ENCODE measurements at regions not wholly inside any gene's neighbourhood (a gene's known extent, or its start where the extent isn't known, plus 50 kb on each side); places are given as distances from the start of the nearest gene placed in this dataset.
"Not testable (repeated sequence)": the region's sequence is repeated elsewhere in the genome, so short reads cannot be mapped to it uniquely, and the experiment has no call there.

DNA sequence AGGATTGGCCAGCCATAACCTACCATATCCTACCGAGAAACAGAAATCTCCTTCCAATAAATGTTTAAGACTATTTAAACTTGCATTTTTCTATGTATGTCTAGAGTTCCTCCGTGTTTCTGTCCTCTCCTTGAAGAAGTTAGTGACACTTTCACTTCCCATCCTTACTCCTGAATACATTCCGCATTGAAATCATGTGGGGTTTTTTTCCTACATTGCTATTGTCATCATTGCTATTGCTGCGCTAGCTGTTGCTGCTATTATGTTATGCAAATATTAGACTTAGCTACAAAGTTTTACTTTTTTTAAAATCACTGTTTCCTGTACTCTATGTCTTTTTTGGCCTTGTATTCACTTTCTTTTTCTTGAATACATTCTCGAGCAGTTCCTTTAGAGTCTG, 83.3 kb upstream of the NEK6 start:
- ATAC-seq (no peak), DNase-seq (ENCODE audit: low spot score) (no peak)
- ChIA-PET POLR2A (no interaction called here), CTCF (no interaction called here)
- Mint-ChIP-seq H3K27me3 (ENCODE audit: low read depth) (peaks cover 24% of the 10 kb centered on the region), H3K36me3 (no peaks in the 10 kb centered on the region), H3K9me3 (peaks cover 10% of the 10 kb centered on the region; the same call in 1 of the 2 replicates), H3K4me1 (no peaks in the 10 kb centered on the region), H3K27ac (no peak overlapping the region), H3K4me3 (no peak overlapping the region)
- TF ChIP-seq TEAD4 (CRISPR knock-in tag; IDR thresholded peaks at IDR 0.05) (no peak), EMX1 (CRISPR knock-in tag; IDR thresholded peaks at IDR 0.05) (no peak), ZNF317 (CRISPR knock-in tag; IDR thresholded peaks at IDR 0.05; ENCODE audit: borderline replicate concordance, low read depth) (no peak), ATF1 (CRISPR knock-in tag; IDR thresholded peaks at IDR 0.05) (no peak), JAZF1 (CRISPR knock-in tag; IDR thresholded peaks at IDR 0.05) (no peak), NFATC4 (CRISPR knock-in tag; IDR thresholded peaks at IDR 0.05) (no peak), MXD4 (CRISPR knock-in tag; IDR thresholded peaks at IDR 0.05; ENCODE audit: borderline replicate concordance) (no peak), ZNF263 (CRISPR knock-in tag; IDR thresholded peaks at IDR 0.05; ENCODE audit: low read depth) (no peak), ZNF138 (CRISPR knock-in tag; conservative IDR thresholded peaks at IDR 0.05) (no peak)
- TF ChIP-seq, protein P1, sequence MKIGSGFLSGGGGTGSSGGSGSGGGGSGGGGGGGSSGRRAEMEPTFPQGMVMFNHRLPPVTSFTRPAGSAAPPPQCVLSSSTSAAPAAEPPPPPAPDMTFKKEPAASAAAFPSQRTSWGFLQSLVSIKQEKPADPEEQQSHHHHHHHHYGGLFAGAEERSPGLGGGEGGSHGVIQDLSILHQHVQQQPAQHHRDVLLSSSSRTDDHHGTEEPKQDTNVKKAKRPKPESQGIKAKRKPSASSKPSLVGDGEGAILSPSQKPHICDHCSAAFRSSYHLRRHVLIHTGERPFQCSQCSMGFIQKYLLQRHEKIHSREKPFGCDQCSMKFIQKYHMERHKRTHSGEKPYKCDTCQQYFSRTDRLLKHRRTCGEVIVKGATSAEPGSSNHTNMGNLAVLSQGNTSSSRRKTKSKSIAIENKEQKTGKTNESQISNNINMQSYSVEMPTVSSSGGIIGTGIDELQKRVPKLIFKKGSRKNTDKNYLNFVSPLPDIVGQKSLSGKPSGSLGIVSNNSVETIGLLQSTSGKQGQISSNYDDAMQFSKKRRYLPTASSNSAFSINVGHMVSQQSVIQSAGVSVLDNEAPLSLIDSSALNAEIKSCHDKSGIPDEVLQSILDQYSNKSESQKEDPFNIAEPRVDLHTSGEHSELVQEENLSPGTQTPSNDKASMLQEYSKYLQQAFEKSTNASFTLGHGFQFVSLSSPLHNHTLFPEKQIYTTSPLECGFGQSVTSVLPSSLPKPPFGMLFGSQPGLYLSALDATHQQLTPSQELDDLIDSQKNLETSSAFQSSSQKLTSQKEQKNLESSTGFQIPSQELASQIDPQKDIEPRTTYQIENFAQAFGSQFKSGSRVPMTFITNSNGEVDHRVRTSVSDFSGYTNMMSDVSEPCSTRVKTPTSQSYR (CRISPR knock-in tag; IDR thresholded peaks at IDR 0.05) = no peak
- TF ChIP-seq, protein P2, sequence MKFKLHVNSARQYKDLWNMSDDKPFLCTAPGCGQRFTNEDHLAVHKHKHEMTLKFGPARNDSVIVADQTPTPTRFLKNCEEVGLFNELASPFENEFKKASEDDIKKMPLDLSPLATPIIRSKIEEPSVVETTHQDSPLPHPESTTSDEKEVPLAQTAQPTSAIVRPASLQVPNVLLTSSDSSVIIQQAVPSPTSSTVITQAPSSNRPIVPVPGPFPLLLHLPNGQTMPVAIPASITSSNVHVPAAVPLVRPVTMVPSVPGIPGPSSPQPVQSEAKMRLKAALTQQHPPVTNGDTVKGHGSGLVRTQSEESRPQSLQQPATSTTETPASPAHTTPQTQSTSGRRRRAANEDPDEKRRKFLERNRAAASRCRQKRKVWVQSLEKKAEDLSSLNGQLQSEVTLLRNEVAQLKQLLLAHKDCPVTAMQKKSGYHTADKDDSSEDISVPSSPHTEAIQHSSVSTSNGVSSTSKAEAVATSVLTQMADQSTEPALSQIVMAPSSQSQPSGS (CRISPR knock-in tag; IDR thresholded peaks at IDR 0.05; ENCODE audit: borderline replicate concordance, low read depth) = no peak
- TF ChIP-seq, protein P3, sequence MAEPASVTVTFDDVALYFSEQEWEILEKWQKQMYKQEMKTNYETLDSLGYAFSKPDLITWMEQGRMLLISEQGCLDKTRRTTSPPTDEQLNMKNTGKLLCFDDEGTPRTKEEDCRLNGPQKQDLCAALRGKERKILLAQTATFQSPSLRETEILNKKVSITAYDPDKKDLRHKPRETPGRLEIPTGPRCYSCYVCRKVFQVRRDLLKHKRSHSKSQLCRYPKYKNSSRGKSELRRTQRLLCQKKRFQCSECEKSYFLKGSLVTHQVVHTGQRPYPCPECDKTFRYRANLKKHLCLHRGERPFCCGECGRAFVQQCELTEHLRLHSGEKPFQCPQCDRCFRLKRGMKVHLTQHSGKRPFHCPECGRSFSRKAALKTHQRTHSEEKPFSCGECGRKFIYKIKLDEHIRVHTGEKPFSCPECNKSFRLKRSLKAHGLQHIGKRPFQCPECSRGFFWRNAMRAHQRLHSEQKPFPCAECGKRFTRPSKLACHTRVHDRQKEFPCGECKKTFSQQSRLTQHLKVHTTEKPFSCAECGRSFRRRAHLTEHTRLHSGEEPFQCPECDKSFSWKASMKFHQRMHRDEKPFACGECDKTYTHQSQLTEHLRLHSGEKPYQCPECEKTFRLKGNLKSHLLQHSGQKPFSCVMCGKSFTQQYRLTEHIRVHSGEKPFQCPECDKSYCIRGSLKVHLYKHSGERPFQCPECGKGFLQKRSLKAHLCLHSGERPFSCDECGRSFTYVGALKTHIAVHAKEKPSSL (CRISPR knock-in tag; conservative IDR thresholded peaks at IDR 0.05) = no peak
- TF ChIP-seq, protein P4, sequence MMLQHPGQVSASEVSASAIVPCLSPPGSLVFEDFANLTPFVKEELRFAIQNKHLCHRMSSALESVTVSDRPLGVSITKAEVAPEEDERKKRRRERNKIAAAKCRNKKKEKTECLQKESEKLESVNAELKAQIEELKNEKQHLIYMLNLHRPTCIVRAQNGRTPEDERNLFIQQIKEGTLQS (CRISPR knock-in tag; conservative IDR thresholded peaks at IDR 0.05) = no peak
- TF ChIP-seq, protein P5, sequence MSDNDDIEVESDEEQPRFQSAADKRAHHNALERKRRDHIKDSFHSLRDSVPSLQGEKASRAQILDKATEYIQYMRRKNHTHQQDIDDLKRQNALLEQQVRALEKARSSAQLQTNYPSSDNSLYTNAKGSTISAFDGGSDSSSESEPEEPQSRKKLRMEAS (CRISPR knock-in tag; IDR thresholded peaks at IDR 0.05) = no peak
- TF ChIP-seq, protein P6, sequence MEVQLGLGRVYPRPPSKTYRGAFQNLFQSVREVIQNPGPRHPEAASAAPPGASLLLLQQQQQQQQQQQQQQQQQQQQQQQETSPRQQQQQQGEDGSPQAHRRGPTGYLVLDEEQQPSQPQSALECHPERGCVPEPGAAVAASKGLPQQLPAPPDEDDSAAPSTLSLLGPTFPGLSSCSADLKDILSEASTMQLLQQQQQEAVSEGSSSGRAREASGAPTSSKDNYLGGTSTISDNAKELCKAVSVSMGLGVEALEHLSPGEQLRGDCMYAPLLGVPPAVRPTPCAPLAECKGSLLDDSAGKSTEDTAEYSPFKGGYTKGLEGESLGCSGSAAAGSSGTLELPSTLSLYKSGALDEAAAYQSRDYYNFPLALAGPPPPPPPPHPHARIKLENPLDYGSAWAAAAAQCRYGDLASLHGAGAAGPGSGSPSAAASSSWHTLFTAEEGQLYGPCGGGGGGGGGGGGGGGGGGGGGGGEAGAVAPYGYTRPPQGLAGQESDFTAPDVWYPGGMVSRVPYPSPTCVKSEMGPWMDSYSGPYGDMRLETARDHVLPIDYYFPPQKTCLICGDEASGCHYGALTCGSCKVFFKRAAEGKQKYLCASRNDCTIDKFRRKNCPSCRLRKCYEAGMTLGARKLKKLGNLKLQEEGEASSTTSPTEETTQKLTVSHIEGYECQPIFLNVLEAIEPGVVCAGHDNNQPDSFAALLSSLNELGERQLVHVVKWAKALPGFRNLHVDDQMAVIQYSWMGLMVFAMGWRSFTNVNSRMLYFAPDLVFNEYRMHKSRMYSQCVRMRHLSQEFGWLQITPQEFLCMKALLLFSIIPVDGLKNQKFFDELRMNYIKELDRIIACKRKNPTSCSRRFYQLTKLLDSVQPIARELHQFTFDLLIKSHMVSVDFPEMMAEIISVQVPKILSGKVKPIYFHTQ (CRISPR knock-in tag; IDR thresholded peaks at IDR 0.05) = no peak
- TF ChIP-seq, protein P7, sequence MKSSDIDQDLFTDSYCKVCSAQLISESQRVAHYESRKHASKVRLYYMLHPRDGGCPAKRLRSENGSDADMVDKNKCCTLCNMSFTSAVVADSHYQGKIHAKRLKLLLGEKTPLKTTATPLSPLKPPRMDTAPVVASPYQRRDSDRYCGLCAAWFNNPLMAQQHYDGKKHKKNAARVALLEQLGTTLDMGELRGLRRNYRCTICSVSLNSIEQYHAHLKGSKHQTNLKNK (CRISPR knock-in tag; IDR thresholded peaks at IDR 0.05) = no peak
- TF ChIP-seq, protein P8, sequence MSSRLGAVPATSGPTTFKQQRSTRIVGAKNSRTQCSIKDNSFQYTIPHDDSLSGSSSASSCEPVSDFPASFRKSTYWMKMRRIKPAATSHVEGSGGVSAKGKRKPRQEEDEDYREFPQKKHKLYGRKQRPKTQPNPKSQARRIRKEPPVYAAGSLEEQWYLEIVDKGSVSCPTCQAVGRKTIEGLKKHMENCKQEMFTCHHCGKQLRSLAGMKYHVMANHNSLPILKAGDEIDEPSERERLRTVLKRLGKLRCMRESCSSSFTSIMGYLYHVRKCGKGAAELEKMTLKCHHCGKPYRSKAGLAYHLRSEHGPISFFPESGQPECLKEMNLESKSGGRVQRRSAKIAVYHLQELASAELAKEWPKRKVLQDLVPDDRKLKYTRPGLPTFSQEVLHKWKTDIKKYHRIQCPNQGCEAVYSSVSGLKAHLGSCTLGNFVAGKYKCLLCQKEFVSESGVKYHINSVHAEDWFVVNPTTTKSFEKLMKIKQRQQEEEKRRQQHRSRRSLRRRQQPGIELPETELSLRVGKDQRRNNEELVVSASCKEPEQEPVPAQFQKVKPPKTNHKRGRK (CRISPR knock-in tag; IDR thresholded peaks at IDR 0.05; ENCODE audit: borderline replicate concordance) = no peak
- TF ChIP-seq, protein P9, sequence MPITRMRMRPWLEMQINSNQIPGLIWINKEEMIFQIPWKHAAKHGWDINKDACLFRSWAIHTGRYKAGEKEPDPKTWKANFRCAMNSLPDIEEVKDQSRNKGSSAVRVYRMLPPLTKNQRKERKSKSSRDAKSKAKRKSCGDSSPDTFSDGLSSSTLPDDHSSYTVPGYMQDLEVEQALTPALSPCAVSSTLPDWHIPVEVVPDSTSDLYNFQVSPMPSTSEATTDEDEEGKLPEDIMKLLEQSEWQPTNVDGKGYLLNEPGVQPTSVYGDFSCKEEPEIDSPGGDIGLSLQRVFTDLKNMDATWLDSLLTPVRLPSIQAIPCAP (CRISPR knock-in tag; IDR thresholded peaks at IDR 0.05) = no peak

DNA sequence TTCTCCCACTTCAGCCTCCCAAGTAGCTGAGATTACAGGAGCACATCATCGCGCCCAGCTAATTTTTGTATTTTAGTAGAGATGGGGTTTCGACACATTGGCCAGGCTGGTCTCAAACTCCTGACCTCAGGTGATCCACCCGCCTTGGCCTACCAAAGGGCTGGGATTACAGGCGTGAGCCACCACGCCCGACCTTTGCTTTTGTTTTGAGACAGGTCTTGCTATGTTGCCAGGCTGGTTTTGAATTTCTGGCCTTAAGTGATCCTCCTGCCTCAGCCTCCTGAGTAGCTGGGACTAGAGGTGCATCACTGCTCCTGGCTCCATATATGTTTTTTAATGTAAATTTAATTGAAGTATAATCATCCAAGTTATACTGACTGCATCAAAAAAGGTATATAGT, 80.2 kb upstream of the NEK6 start:
- ATAC-seq; H3K9me3 Mint-ChIP-seq; H3K4me1 Mint-ChIP-seq; H3K27me3 Mint-ChIP-seq (ENCODE audit: low read depth); H3K36me3 Mint-ChIP-seq; CTCF ChIA-PET; DNase-seq (ENCODE audit: low spot score); H3K27ac Mint-ChIP-seq; H3K4me3 Mint-ChIP-seq; POLR2A ChIA-PET: not testable (repeated sequence)
